K562 (cell line): ENCODE measurements at regions not wholly inside any gene's neighbourhood (a gene's known extent, or its start where the extent isn't known, plus 50 kb on each side); places are given as distances from the start of the nearest gene placed in this dataset.

ENCODE experiments used
- CREBBP ChIP-seq: IDR thresholded peaks from one replicate; pipeline ENCODE4 v1.6.1; 2012; ENCODE audit warnings: low read depth, mild to moderate bottlenecking, control low read depth, inconsistent platforms, low read length
- E2F3 ChIP-seq: fragments of 250-450 bp; sonication (Bioruptor Pico); IDR thresholded peaks from 2 replicates; pipeline ENCODE4 v1.4.0; 2020; ENCODE audit warnings: mild to moderate bottlenecking
- EGR1 ChIP-seq: fragments of 450-650 bp; conservative IDR thresholded peaks from 2 replicates; pipeline ENCODE4 v1.6.1; 2017; ENCODE audit warnings: mild to moderate bottlenecking
- EHMT2 ChIP-seq: fragments of 450-650 bp; IDR thresholded peaks from 2 replicates; pipeline ENCODE4 v1.6.1; 2018; ENCODE audit warnings: antibody characterized with exemption
- FOSL1 ChIP-seq: fragments of 200-800 bp; sonication (Bioruptor generic); conservative IDR thresholded peaks from 2 replicates; pipeline ENCODE4 v1.6.1; 2016; ENCODE audit warnings: missing genetic modification characterization, missing compliant biosample characterization
- GATA2 ChIP-seq: sonication (generic); formaldehyde crosslinking; IDR thresholded peaks from 2 replicates; pipeline ENCODE4 v1.4.0; 2020; ENCODE audit warnings: mild to moderate bottlenecking, missing genetic modification reagents
- GTF2F1 ChIP-seq: IDR thresholded peaks from 2 replicates; pipeline ENCODE4 v1.6.1; 2011; ENCODE audit warnings: low read depth, low read length, improper control_type of control experiment
- HSF4 ChIP-seq: fragments of 250-450 bp; sonication (Bioruptor Pico); IDR thresholded peaks from 2 replicates; pipeline ENCODE4 v2.1.2; 2022; ENCODE audit warnings: mild to moderate bottlenecking, moderate library complexity, borderline replicate concordance
- KDM5B ChIP-seq: fragments of 200-600 bp; sonication (generic); IDR thresholded peaks from 2 replicates; pipeline ENCODE4 v1.6.1; 2012; ENCODE audit warnings: low read depth, mild to moderate bottlenecking, moderate library complexity, low read length, control low read depth, inconsistent platforms; ENCODE audit not compliant: insufficient replicate concordance
- KHSRP ChIP-seq: fragments of 450-650 bp; IDR thresholded peaks from 2 replicates; pipeline ENCODE4 v1.6.1; 2017
- MAFG ChIP-seq: fragments of 450-650 bp; conservative IDR thresholded peaks from 2 replicates; pipeline ENCODE4 v1.6.1; 2016; ENCODE audit warnings: missing genetic modification characterization, missing compliant biosample characterization
- MEF2A ChIP-seq: IDR thresholded peaks from 2 replicates; pipeline ENCODE4 v1.6.1; 2011; ENCODE audit warnings: low read depth, mild to moderate bottlenecking, low read length, moderate library complexity; ENCODE audit not compliant: control insufficient read depth
- NR3C1 ChIP-seq: sonication (generic); formaldehyde crosslinking; IDR thresholded peaks from 2 replicates; pipeline ENCODE4 v1.8.1; 2022; ENCODE audit warnings: missing genetic modification reagents
- PHF20 ChIP-seq: fragments of 450-650 bp; IDR thresholded peaks from 2 replicates; pipeline ENCODE4 v1.6.1; 2018; ENCODE audit not compliant: partially characterized antibody
- RB1 ChIP-seq: fragments of 450-650 bp; IDR thresholded peaks from 2 replicates; pipeline ENCODE4 v1.6.1; 2017; ENCODE audit warnings: low read depth, mild to moderate bottlenecking
- ZBTB17 ChIP-seq: fragments of 450-650 bp; formaldehyde crosslinking; IDR thresholded peaks from 2 replicates; pipeline ENCODE4 v1.4.0; 2020; ENCODE audit warnings: mild to moderate bottlenecking
- ZKSCAN8 ChIP-seq: fragments of 200-800 bp; sonication (Bioruptor generic); IDR thresholded peaks from 2 replicates; pipeline ENCODE4 v1.6.1; 2016; ENCODE audit warnings: missing genetic modification characterization, missing compliant biosample characterization
- ZNF445 ChIP-seq: fragments of 250-450 bp; sonication (Bioruptor Pico); IDR thresholded peaks from 2 replicates; pipeline ENCODE4 v1.4.0; 2020; ENCODE audit warnings: low read depth, mild to moderate bottlenecking, moderate library complexity
- ZNF75A ChIP-seq: fragments of 450-650 bp; formaldehyde crosslinking; IDR thresholded peaks from 2 replicates; pipeline ENCODE4 v1.4.0; 2020; ENCODE audit warnings: mild to moderate bottlenecking
- TF ChIP-seq, protein P1 (sequence below), 2 experiments: fragments of 450-650 bp; formaldehyde crosslinking in 1 of 2; IDR thresholded peaks; 2 replicates each; pipeline versions ENCODE4 v1.4.0 to v1.6.1; 2014 to 2020; ENCODE audit warnings: mild to moderate bottlenecking in 2 of 2, borderline replicate concordance in 1 of 2, low read depth in 1 of 2
- TF ChIP-seq, protein P2 (sequence below), 2 experiments: IDR thresholded peaks in 1 of 2; conservative IDR thresholded peaks in 1 of 2; 2 replicates each; pipeline ENCODE4 v1.6.1; 2016; ENCODE audit warnings: low read depth in 2 of 2, mild to moderate bottlenecking in 1 of 2, missing compliant biosample characterization in 1 of 2, missing genetic modification characterization in 1 of 2, moderate library complexity in 1 of 2

GRCh38 chr3:17942856-17943255, 200.4 kb upstream of the TBC1D5 start (continued):
- TF ChIP-seq, protein P1, sequence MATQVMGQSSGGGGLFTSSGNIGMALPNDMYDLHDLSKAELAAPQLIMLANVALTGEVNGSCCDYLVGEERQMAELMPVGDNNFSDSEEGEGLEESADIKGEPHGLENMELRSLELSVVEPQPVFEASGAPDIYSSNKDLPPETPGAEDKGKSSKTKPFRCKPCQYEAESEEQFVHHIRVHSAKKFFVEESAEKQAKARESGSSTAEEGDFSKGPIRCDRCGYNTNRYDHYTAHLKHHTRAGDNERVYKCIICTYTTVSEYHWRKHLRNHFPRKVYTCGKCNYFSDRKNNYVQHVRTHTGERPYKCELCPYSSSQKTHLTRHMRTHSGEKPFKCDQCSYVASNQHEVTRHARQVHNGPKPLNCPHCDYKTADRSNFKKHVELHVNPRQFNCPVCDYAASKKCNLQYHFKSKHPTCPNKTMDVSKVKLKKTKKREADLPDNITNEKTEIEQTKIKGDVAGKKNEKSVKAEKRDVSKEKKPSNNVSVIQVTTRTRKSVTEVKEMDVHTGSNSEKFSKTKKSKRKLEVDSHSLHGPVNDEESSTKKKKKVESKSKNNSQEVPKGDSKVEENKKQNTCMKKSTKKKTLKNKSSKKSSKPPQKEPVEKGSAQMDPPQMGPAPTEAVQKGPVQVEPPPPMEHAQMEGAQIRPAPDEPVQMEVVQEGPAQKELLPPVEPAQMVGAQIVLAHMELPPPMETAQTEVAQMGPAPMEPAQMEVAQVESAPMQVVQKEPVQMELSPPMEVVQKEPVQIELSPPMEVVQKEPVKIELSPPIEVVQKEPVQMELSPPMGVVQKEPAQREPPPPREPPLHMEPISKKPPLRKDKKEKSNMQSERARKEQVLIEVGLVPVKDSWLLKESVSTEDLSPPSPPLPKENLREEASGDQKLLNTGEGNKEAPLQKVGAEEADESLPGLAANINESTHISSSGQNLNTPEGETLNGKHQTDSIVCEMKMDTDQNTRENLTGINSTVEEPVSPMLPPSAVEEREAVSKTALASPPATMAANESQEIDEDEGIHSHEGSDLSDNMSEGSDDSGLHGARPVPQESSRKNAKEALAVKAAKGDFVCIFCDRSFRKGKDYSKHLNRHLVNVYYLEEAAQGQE (IDR thresholded peaks at IDR 0.05; ENCODE audit: borderline replicate concordance) = no peak
- TF ChIP-seq, protein P1 (CRISPR knock-in tag; IDR thresholded peaks at IDR 0.05; ENCODE audit: low read depth) = no peak
- no peak for TF ChIP-seq ZNF445 (CRISPR knock-in tag)
- no peak for TF ChIP-seq NR3C1
- TF ChIP-seq ZKSCAN8 (CRISPR knock-in tag) = no peak
- TF ChIP-seq E2F3 (CRISPR knock-in tag) = no peak
- TF ChIP-seq GATA2 = no peak
- TF ChIP-seq, protein P2, sequence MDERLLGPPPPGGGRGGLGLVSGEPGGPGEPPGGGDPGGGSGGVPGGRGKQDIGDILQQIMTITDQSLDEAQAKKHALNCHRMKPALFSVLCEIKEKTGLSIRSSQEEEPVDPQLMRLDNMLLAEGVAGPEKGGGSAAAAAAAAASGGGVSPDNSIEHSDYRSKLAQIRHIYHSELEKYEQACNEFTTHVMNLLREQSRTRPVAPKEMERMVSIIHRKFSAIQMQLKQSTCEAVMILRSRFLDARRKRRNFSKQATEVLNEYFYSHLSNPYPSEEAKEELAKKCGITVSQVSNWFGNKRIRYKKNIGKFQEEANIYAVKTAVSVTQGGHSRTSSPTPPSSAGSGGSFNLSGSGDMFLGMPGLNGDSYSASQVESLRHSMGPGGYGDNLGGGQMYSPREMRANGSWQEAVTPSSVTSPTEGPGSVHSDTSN (CRISPR knock-in tag; IDR thresholded peaks at IDR 0.05; ENCODE audit: low read depth) = no peak
- TF ChIP-seq, protein P2 (tag; conservative IDR thresholded peaks at IDR 0.05; ENCODE audit: low read depth) = no peak
- no peak for TF ChIP-seq KHSRP
- TF ChIP-seq ZBTB17 (CRISPR knock-in tag) = no peak
- TF ChIP-seq FOSL1 (tag) = peak; percentile 69
- no peak for TF ChIP-seq HSF4 (CRISPR knock-in tag)
- no peak for TF ChIP-seq CREBBP
- TF ChIP-seq ZNF75A (CRISPR knock-in tag) = no peak
- no peak for TF ChIP-seq EGR1
- no peak for TF ChIP-seq EHMT2
- no peak for TF ChIP-seq RB1
- TF ChIP-seq GTF2F1 = no peak
- TF ChIP-seq PHF20 = no peak
- TF ChIP-seq MEF2A = no peak
- TF ChIP-seq MAFG (tag) = peak; percentile 55; the same call in 1 of the 2 replicates
- TF ChIP-seq KDM5B = no peak
